Posterior vena cava (tissue), 2 donors: ENCODE measurements at regions not wholly inside any gene's neighbourhood (a gene's known extent, or its start where the extent isn't known, plus 50 kb on each side); places are given as distances from the start of the nearest gene placed in this dataset.

Source experiments
- DNase-seq: peaks from one replicate; pipeline ENCODE4 v3.0.0-alpha.2; 2020; ENCODE audit warnings: low spot score
- intact Hi-C, 2 donors: fragments of 100-400 bp; cut with DNase I; formaldehyde crosslinking; loops; one replicate each; pipeline versions ENCODE4 v1.14.1 to v1.14.2; 2022 to 2023
- donor health status: DM: yes; HTN: yes; CAD: no.
- donor health status: DM: yes; HTN: yes; CAD: no.

DNA sequence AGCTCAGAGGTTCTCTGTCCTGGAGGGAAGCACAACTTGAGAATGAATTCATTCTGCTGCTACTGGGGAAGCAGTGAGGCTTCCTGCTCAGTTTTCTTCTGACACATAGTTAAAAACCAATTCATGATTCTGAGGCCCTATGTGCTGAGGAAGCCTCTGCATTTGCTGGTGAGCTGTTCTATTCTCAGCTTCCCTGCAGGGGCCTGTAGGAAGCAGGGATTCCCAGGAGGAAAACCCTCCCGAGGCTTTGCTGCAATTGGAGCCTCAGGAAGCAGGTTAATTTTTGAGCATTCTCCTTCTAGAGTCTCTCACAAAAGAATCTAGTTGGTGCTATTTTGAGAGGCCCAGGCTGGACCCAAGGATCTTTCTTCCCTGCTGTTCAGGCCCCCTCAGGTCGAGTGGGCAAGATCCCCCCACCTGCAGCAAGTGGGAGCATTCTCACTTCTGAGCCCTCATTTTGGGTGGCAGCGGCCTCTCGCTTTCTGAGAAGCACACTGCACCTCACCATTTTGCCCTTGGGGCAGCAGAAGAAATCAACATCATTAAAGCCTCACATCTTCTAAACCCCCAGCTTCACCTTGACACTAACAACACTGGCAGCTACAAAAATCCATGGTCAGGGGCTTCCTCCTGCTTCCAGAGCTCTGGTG is 197.5 kb upstream of the TSC22D2 start:
- intact Hi-C loops: no loop called here
- DNase-seq: no peak

DNA sequence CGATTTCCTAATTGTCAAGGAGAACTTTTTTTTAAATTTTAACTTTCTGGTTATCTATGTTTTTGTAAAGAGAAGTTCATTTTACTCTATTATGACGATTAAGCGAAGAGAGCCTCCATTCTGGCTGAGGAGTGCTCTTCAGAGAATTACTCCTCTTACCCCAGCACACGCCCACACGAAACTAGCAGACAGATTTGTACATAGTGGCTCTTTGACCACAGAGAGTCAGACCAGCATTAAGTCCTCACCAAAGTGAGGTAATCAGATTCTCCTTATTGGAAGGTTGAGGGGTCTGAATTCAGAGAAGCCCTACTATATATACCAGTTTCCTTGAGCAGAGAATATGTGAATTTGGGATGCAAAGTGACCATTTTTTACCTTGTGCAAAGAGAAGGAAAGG is 204.8 kb upstream of the TSC22D2 start:
- intact Hi-C loops: no loop called here
- no peak for DNase-seq

DNA sequence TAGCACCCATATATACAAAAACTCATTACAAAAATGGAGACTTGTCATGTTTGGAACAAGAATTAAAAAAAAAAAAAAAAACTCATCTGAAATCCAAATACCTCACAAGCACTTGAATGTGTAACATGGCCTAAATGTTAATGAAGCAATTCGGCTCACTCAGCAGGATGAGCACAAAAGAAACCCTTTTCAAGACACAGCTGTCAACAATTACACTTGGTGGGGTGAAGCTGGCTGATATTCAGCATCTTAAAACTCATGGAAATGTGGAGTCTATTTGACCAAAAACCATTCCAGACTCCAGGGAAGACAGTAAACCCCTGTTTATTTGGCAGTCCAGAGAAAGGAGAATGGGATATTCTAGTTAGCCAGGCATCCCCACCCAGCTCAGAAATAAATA is 205.4 kb upstream of the TSC22D2 start:
- intact Hi-C loops: no loop called here

DNA sequence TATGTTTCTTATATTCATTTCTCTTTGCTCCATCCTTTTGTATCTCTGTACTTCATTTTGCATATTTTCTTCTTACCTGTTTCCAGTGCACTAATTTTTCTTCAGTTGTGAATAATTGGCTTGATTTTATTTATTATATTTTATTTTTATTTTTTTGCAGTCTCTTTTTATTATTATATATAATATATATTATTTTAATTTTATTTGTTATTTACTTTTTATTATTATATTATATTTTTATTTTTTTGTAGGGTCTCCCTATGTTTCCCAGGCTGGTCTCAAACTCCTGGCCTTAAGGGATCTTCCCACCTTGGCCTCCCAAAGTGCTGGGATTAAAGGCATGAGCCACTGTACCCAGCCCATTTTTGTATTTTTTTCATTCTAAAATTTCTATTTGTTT is 213.1 kb upstream of the TSC22D2 start:
- intact Hi-C loops: no loop called here
- DNase-seq: no peak

More for the DNA sequence above, 205.4 kb upstream of the TSC22D2 start:
- no peak for DNase-seq

DNA sequence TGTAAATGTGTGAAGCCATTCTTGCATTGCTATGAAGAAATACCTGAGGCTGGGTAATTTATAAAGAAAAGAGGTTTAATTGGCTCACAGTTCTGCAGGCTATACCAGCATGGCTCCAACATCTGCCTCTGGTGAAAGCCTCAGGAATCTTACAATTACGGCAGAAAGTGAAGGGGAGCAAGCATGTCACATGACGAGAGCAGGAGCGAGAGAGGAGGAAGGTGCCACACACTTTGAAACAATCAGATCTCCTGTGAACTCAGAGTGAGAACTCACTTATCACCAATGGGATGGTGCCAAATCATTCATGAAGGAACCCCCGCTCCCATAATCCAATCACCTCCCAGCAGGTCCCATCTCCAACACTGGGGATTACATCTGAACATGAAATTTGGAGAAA is 213.6 kb upstream of the TSC22D2 start:
- intact Hi-C loops: no loop called here

DNA sequence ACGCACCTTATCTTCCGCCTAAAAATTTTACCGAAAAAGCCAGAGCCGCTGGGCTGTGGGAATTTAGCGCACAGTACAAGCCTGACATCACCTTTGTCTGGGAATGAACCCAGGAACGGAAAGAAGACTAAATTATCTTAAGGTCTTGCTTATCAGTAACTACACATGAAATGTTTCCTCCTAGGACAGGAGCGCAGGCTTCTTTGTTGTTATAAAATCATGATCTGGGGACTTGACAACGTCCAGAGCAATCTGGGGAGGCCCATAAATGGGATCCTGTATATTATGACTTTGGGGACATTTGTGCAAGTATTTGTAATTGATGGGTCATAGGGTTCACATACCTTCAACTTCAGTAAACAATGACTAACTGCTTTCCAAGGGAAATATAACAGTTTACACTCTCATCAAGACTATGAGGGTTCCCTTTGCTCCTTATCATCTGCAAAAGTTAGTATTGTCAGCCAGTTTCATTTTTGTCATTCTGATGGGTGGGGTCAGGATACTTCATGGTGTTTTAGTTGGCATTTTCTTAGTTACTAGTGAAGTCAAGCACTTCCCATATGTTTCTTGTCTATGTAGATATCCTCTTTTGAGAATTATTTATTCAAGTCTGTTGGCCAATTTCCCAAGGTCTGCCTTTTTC is 213.9 kb upstream of the PFN2 start:
- DNase-seq: no peak

More for the DNA sequence above, 213.6 kb upstream of the TSC22D2 start:
- DNase-seq: no peak

DNA sequence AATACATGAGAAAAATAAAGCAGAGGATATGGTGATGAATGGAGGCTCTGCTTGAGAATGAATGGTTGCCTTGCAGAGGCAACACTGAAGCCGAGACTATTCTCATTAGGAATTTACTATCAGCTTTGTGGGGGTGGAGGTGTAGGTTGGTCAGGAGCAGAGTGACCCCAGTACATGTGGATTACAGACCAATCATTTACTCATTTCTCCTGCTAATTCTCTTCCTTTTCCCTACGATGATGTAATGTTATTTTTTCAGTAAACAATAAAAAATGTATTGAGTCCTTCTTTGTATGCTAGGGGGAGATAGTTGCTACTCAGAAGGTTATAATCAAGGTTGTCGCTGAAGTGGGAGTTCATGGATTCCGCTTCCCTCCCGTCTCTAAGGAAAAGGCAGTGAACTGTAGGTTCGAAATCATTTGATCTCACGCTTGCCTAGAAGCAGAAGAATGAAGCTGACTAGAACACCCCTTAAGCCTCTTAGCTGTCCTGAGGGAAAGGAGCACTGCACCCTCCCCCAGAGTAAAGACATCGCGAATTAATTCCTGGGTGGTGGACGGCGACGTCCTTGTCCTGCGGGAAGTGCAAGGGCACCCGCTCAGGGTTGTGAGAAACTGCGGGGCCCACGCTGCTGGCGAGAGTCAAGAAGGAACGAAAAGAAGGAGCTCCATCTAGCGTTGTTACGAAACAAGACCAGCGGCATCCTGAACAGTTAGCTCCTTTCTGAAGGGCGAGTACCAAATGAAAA is 213.2 kb upstream of the PFN2 start:
- DNase-seq: peak; percentile 85
- intact Hi-C loops: loop anchor here (2.0 to 10.0 kb wide), 2 partner anchors 209 to 217 kb away; partner anchors contain the start of gene PFN2 (in 1 of the 2)

More for the DNA sequence above, 213.9 kb upstream of the PFN2 start:
- intact Hi-C loops: loop anchor here (2.0 to 10.0 kb wide), 2 partner anchors 210 to 218 kb away; partner anchors contain the start of gene PFN2 (in 1 of the 2)

DNA sequence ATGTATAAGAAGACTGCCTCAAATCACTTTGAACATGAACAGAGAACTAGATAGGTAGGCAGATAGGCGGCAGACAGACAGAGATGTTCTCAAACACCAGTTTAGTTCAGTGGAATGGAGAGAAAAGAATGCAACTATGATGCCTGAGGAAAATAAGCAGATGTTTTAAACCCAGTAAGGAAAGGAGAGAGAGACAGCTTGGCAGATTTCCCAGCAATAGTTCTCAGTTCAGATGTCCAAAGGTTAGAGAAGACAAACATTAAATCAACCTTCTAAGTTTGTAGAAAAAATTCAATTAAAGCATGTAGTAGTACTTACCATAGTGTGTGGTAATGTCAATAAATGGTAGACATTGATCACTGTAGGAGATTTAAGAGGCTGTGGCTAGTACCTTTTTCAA is 209.6 kb upstream of the PFN2 start:
- intact Hi-C loops: loop anchor here in 1 of 2 donors (10.0 kb wide), 1 partner anchor 206 kb away; the partner anchor contains the start of gene PFN2
- DNase-seq: no peak

DNA sequence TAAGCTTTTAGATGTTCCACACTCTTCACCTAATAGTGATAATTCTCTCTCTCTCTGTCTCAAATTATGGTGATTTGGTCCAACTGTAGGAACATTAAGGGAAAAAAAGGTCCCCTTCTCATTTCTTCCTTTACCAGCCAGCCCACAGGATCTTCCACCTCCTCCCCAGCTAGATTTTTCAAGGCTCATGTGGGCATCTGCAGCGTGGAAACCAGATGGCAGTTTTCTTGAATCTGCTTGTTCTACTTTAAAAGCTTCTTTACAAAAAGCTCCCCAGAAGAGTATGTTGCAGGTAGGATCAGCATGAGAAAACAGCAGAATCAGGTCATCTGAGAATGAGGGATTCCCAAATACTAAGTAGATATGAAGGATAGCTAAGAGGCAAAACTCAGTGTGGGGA is 208.6 kb upstream of the PFN2 start:
- intact Hi-C loops: no loop called here
- DNase-seq: no peak

DNA sequence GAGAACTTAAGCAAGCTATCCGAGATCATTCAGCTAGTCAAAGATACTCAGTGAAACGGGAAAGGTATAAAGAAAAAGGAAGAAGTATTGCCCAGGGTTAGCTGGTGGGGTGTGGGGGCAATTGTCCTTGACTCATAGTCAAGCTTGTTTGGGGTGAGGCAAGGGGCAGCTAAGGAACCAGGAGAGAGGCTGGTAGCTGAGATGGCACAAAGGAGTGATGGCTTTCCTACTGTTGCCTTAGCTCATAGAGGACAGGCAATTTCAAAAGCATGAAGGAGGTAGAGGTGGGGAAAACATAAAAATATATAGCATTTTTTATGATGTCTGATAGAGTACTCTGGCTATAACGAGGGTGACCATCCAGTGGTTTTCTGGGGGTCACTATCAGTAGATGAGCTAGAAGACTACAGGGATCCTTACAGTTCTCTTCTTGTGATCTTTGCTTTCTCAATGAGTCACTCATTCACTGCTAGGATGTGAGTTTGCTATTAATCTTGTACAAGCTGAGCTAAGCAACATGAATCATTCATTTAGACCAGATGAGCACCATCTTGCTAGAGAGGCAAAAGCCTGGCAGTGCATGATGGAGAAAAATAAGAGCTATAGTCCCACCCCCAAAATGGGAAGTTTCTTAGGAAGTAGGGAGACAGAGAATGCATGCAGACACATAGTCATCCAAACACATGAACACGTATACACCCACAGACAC is 207.1 kb upstream of the PFN2 start:
- intact Hi-C loops: no loop called here
- DNase-seq: no peak

DNA sequence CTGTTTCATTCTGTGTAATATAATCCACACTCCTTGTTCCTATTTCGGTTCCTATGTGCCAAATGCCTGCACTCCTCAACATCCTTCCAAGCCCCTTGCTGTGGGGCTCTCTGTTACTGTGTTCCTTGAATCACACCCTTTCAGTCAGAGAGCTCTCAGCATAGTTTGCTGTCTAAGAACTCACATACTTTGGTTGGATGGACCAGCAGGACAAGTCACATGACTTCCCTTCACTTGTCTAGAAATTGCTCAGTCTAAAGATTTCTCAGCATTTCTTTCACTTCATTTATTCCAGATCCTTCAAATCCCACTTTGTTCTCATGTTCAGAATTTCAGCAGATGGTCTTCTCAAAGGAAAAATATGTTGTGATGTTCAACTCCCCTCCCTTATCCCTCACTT is 203.5 kb upstream of the PFN2 start:
- intact Hi-C loops: no loop called here
- no peak for DNase-seq

DNA sequence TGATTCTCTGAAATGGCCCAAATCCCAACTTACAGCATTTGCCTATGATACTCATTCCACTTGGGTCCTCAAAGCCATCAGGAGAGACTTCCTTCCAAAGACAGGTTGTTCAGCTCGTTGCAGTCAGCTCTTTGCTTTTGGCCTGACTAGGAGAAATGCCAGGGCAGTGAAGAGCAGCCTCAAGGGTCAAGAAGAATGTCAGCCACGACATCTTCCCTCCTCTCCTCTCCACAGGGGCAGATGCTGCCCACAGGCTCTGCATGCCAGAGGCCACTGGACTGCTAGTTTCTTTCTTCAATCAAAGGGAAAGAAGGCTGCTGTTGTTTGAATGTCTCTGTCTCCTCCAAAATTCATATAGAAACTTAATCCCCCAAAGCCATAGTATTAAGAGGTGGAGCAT is 201.7 kb upstream of the PFN2 start:
- intact Hi-C loops: no loop called here
- DNase-seq: no peak

DNA sequence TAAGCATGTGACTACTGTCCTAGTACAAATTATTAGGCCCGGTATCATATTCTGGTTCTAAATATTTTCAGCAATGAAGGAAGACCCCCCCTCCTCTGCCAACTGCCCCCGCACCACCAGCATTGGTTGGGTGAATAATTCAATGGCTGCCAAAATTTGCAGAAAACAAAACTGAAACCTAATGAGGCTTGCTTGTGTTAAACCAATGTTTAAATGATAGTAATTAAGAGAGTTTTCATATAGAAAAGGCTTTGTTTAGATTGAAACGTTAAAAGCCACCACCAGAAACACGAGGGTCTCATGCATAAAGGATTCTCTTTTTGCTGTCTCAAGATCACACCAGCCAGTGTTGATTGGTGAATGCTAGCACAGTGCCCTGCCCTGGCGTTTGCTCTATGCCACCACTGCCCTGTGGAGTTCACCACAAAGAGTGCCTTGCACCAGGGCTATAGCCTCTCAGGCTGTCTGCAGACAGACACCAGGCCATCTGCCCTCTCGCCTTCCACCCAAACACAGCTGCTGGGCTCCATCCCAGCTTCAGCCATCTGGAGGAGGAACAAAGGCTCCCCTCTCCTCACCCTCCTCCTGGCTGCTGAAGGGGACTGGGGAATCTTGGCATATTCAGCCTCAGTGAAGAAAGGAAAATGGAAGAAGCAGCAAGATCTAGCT is 200.3 kb upstream of the PFN2 start:
- intact Hi-C loops: no loop called here
- DNase-seq: no peak

DNA sequence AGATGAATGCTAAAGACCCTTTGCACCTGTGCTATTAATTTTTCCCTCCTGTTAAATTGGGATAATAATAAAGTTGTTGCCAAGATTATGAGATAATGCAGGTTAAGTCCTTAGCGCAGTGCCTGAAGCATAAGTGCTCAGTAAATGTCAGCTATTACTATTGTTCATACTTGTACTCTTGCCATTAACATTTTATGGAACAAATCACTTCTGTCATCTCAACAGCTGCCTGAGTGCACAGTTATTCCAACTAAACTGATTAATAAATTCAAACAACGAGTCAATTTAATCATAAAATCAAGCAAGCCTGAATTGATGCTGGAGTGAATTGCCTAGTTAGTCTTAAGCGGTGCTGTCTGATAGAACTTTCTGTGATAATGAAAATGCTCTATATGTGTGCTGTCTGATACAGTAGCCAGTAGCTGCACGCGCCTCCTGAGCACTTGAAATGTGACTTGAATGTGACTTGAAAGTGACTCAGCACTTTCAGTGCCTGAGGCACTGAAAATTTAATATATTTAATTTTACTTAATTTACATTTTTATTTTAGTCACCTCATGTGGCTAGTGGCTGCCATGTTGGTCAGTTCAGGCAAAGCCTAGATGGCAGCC is 198.7 kb upstream of the PFN2 start:
- DNase-seq: no peak
- intact Hi-C loops: no loop called here

DNA sequence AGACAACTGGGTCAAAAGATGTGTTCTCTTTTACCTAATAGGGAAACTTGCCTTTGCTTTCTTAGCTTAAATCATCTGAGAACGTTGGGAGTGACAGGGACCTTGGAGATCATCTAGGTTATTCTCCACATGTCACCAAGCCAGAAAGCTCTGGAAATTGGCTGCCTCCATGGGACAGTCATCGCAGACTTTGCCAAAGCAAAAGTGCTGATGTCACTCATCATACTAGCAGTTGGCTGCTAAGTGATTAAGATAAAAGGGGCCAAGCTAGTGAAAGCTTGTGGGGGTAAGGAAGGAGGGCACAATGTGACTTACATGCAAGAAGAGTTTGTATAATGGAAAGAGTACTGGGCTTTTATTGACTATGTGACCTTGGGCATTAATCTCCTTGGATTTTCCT is 198.0 kb upstream of the PFN2 start:
- no peak for DNase-seq
- intact Hi-C loops: no loop called here

DNA sequence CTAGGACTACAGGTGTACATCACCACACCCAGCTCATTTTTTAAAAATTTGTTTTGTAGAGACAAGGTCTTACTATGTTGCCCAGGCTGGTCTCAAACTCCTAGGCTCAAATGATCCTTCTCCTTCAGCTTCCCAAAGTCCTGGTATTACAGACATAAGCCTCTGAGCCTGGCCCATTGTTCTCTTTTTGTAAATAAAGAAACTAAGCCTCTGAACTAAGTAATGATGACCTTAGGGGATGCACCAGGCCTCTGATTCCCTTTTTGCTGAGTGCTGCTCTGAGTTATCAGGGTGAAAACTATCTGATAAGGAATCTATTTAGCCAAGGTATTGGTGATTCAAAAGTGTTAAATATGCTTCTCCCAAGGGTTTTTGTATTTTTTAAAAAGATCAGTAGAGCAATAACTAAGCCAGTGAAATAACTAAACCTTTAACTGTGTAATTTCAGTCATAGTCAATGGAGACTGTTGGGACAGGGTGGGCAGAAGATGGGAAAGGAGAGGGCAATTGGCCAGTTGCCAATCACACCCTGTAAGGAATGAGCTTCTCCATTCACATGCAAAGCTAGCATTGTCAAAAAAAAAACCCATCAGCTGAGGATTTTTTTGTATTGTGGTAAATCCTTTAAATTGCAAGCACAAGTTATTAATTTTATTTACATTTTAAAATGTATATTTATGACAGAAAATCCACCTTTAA is 194.8 kb upstream of the PFN2 start:
- intact Hi-C loops: no loop called here
- no peak for DNase-seq

DNA sequence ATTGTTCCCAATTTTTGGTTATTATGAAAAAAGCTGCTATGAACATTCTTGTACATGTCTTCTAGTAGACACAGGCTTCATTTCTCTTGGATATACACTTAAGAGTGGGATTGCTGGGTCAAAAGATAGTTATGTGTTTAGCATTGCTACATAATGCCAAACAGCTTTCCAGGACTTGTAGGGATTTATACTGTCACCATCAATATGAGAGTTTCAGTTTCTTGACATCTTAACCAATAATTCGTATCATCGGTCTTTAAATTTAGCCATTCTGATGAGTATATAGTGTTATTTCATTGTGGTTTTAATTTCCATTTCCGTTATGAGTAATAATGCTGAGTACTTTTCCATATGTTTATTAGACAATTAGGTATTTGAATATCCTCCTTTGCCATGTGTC is 190.3 kb upstream of the PFN2 start:
- no peak for DNase-seq

DNA sequence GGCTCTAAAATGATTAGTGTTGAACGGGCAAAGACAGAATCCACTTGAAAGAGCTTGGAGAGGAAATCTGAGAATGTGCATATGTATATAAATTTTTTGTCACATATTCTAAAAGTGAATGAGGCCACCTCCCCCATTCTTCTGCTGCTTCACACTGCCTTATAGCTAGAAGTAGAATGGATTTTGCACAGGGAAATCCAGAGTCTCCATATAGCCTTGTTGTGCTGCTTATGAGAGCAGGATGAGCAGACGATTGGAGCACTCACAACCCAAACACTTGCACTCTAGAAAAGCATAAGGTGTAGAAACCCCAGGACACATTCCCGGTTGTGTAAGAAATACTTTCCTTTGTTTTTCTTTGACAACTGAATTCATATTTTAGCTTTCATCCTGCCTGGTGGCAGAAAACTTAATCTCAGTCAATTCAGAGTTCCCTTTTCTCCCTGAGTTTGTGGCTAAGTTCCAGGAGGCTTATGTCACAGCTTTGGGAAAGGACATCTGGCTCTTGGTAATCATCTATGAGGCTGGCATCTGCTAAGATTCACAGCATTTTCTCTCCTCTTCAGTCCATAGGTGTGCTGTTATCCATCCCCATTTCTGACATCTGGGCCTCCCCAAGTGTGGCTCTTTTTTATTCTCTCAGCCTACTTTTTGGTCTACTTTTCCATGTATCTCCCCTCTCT is 188.4 kb upstream of the PFN2 start:
- DNase-seq: no peak
- intact Hi-C loops: no loop called here

More for the DNA sequence above, 190.3 kb upstream of the PFN2 start:
- intact Hi-C loops: no loop called here
